Colonic mucosa (tissue), 4 donors: ENCODE measurements at regions not wholly inside any gene's neighbourhood (a gene's known extent, or its start where the extent isn't known, plus 50 kb on each side); places are given as distances from the start of the nearest gene placed in this dataset.

Experiments
- DNase-seq: peaks from one replicate; pipeline ENCODE4 v3.0.0-alpha.2; 2020
- H3K27ac ChIP-seq: fragments of 200-600 bp; one replicate; pipeline ENCODE4 v1.8.0; 2021
- H3K27me3 ChIP-seq: fragments of 200-600 bp; one replicate; pipeline ENCODE4 v1.8.0; 2021
- H3K36me3 ChIP-seq: fragments of 200-600 bp; one replicate; pipeline ENCODE4 v1.8.0; 2021
- H3K4me1 ChIP-seq: fragments of 200-600 bp; one replicate; pipeline ENCODE4 v1.8.0; 2021; ENCODE audit warnings: mild to moderate bottlenecking
- H3K4me3 ChIP-seq: fragments of 200-600 bp; one replicate; pipeline ENCODE4 v1.8.0; 2021
- H3K9ac ChIP-seq, 2 donors: one replicate each; pipeline ENCODE4 v1.7.0; 2013; ENCODE audit warnings: control low read depth in 2 of 2, low read depth in 2 of 2, low read length in 2 of 2
- H3K9me3 ChIP-seq: fragments of 200-600 bp; one replicate; pipeline ENCODE4 v1.8.0; 2021
- intact Hi-C: fragments of 100-400 bp; cut with DNase I; formaldehyde crosslinking; loops from one replicate; pipeline ENCODE4 v1.14.1; 2022
- TF ChIP-seq, protein P1 (sequence below): fragments of 200-600 bp; IDR thresholded peaks from one replicate; pipeline ENCODE4 v1.8.0; 2022; ENCODE audit warnings: antibody characterized with exemption, mild to moderate bottlenecking
- donor health status: healthy.
- donor health status: DM: no; HTN: no; CAD: no.
- donor health status: DM: no; HTN: no; CAD: no.

DNA sequence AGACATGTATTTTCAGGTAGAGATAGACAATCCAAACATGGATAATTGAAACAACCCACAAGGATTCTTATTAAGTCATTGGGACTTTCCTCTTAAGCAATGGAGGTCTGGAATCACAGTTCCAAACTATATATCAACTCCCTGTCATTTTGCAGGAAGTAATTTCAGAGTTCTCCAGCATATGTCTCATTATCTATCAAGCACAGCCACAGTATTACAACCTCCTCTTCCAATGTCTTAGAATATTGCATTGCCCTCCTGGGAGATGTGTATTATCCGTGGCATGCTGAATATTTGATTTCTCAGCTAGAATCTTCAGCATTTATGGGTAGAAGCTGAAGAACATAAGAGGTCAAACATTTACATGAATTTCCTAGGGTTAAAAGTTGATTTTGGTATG, 1255.8 kb downstream of the SORCS1 start:
- Histone ChIP-seq H3K27ac (no peak overlapping the region), H3K4me3 (no peak overlapping the region), H3K27me3 (no peaks in the 10 kb centered on the region), H3K9me3 (no peaks in the 10 kb centered on the region), H3K9ac (no peak overlapping the region), H3K4me1 (no peaks in the 10 kb centered on the region), H3K36me3 (no peaks in the 10 kb centered on the region)
- TF ChIP-seq, protein P1, sequence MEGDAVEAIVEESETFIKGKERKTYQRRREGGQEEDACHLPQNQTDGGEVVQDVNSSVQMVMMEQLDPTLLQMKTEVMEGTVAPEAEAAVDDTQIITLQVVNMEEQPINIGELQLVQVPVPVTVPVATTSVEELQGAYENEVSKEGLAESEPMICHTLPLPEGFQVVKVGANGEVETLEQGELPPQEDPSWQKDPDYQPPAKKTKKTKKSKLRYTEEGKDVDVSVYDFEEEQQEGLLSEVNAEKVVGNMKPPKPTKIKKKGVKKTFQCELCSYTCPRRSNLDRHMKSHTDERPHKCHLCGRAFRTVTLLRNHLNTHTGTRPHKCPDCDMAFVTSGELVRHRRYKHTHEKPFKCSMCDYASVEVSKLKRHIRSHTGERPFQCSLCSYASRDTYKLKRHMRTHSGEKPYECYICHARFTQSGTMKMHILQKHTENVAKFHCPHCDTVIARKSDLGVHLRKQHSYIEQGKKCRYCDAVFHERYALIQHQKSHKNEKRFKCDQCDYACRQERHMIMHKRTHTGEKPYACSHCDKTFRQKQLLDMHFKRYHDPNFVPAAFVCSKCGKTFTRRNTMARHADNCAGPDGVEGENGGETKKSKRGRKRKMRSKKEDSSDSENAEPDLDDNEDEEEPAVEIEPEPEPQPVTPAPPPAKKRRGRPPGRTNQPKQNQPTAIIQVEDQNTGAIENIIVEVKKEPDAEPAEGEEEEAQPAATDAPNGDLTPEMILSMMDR = no peak
- intact Hi-C loops = loop anchor here (5.0 kb wide), 1 partner anchor 281 kb away; no protein-coding TSS in a partner anchor
- no peak for DNase-seq

DNA sequence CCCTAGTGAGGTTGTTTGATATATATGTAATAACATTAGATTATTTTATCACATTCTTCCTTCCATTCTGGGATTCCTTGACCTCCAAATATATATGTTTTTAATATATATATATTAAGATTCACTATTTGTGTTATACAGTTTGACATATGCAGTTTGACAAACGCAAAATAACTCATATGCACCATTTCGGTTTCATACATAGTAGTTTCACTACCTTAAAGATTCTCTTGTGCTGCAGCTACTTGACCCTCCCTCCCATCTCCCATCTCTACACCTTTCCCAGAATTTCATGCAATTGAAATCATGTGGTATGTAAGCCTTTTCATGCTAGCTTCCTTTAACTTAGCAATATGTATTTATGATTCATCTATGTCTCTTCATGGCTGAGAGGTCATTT, 1244.4 kb downstream of the SORCS3 start:
- Histone ChIP-seq H3K4me1 (no peaks in the 10 kb centered on the region), H3K4me3 (no peak overlapping the region), H3K36me3 (no peaks in the 10 kb centered on the region), H3K27me3 (no peaks in the 10 kb centered on the region), H3K9ac (no peak overlapping the region), H3K27ac (no peak overlapping the region), H3K9me3 (no peaks in the 10 kb centered on the region)
- TF ChIP-seq, protein P1 = no peak
- DNase-seq = no peak
- intact Hi-C loops = no loop called here

DNA sequence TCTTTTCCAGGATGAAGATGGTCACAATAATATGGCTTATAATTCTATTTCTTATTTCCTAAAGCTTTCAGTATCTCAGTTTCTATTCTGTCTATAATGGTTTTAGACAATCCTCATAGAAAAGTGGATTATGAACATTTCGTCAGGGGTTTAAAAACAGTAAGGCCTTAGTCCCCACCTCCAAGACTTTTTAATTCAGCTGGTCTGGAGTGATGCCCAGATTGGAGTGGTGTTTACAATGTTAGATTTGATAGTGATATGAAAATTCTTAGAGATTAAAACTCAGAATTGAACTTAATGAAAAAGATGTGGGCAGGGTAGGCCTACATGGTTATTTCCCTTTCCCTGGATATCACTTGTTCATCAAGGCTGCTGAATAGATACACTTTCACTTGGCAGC, 1238.3 kb downstream of the SORCS3 start:
- H3K4me1 ChIP-seq = no peaks in the 10 kb centered on the region
- H3K4me3 ChIP-seq = no peak overlapping the region
- no peaks in the 10 kb centered on the region for H3K9me3 ChIP-seq
- DNase-seq = no peak
- no peaks in the 10 kb centered on the region for H3K27me3 ChIP-seq
- no peak overlapping the region for H3K9ac ChIP-seq
- TF ChIP-seq, protein P1 = no peak
- intact Hi-C loops = no loop called here
- no peak overlapping the region for H3K27ac ChIP-seq
- H3K36me3 ChIP-seq = no peaks in the 10 kb centered on the region

DNA sequence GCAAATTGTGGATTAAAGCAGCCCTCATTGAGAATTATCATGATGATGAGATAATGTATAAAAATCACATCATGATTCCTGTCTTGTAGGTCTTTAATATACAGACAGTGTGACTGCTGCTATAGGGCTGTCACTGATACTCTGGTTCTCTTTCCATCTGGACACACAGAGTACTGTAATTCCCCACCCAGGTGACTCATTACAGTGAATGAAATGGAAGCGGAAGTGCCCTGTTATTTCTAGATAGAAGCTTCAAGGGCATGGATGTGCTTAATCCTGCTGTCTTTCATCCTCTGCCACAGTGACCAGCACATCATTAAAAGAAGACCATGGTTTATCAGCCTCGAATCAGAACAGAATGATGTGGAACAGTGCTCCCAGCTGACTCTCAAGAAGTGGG, 1234.0 kb downstream of the SORCS3 start:
- no peaks in the 10 kb centered on the region for H3K4me1 ChIP-seq
- no peak overlapping the region for H3K27ac ChIP-seq
- H3K9me3 ChIP-seq = no peaks in the 10 kb centered on the region
- H3K4me3 ChIP-seq = no peak overlapping the region
- no peaks in the 10 kb centered on the region for H3K27me3 ChIP-seq
- TF ChIP-seq, protein P1 = no peak
- no peaks in the 10 kb centered on the region for H3K36me3 ChIP-seq
- H3K9ac ChIP-seq = no peak overlapping the region
- no peak for DNase-seq
- intact Hi-C loops = no loop called here

DNA sequence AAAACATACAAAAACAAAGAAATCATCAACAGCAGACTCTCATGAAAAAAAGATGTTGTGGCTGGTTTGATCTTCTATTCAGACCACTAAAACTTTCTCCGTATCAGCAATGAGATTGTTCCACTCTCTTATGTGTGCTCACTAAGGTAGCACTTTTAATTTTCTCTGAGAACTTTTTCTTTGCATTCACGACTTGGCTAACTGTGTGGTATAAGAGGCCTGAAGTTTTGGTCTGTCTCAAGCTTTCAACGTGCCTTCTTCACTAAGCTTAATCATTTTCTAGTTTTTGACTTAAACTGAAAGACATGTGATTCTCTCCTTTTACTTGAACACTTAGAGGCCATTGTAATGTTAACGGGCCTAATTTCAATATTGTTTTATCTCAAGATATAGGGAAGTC, 1231.6 kb downstream of the SORCS3 start:
- TF ChIP-seq, protein P1 = no peak
- no peak for DNase-seq
- Histone ChIP-seq H3K9ac (no peak overlapping the region), H3K4me3 (no peak overlapping the region), H3K4me1 (no peaks in the 10 kb centered on the region), H3K27ac (no peak overlapping the region), H3K36me3 (no peaks in the 10 kb centered on the region), H3K9me3 (no peaks in the 10 kb centered on the region), H3K27me3 (no peaks in the 10 kb centered on the region)
- intact Hi-C loops = no loop called here

DNA sequence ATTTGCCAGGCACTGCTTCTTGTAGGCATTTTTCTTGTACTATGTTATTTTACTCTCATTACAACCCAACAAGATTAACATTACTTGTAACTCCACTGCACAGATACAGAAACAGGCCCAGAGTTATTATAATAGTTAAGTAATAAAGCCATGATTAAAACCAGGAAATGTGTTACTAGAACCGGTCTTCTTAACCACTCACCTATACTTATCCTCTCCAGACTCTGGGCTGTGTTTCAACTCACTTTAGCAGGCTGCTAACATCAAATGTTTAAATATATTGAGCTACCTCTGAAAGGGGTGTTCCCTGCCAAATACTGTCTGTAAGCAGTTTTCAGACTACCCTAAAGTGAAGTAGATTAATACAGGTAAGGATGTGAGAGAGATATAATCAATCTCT, 1227.8 kb downstream of the SORCS3 start:
- no peaks in the 10 kb centered on the region for H3K9me3 ChIP-seq

More for the DNA sequence above, 1227.8 kb downstream of the SORCS3 start:
- no peak for DNase-seq
- no peak overlapping the region for H3K4me3 ChIP-seq
- H3K36me3 ChIP-seq = no peaks in the 10 kb centered on the region
- H3K9ac ChIP-seq = no peak overlapping the region
- H3K27ac ChIP-seq = no peak overlapping the region
- H3K4me1 ChIP-seq = no peaks in the 10 kb centered on the region
- TF ChIP-seq, protein P1 = no peak
- no peaks in the 10 kb centered on the region for H3K27me3 ChIP-seq
- intact Hi-C loops = no loop called here
